ENCODE measurements at regions not wholly inside any gene's neighbourhood (a gene's known extent, or its start where the extent isn't known, plus 50 kb on each side); places are given as distances from the start of the nearest gene placed in this dataset.

DNA sequence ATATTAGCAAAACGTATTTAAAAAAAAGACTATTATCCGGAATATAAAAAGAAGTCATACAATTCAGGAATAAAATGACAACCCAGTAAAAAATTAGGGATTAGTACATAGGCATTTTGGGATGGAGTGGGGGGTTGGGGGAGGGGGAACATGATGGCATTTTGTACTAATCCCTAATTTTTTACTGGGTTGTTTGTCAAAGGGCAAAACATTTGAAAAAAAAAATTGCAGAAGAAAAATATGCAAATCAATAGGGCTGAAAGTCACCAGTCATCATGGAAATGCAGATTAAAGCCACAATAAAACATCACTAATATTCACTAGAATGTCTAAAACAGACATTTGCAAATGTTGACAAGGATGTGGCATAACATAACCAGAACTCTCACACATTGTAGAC, 82.5 kb downstream of the RPL22L1 start:
- TF ChIP-seq, protein P1, sequence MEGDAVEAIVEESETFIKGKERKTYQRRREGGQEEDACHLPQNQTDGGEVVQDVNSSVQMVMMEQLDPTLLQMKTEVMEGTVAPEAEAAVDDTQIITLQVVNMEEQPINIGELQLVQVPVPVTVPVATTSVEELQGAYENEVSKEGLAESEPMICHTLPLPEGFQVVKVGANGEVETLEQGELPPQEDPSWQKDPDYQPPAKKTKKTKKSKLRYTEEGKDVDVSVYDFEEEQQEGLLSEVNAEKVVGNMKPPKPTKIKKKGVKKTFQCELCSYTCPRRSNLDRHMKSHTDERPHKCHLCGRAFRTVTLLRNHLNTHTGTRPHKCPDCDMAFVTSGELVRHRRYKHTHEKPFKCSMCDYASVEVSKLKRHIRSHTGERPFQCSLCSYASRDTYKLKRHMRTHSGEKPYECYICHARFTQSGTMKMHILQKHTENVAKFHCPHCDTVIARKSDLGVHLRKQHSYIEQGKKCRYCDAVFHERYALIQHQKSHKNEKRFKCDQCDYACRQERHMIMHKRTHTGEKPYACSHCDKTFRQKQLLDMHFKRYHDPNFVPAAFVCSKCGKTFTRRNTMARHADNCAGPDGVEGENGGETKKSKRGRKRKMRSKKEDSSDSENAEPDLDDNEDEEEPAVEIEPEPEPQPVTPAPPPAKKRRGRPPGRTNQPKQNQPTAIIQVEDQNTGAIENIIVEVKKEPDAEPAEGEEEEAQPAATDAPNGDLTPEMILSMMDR (IDR thresholded peaks at IDR 0.05) = no peak
- TF ChIP-seq POLR2A (IDR thresholded peaks at IDR 0.05) = no peak
